Cardiac muscle cell (in vitro differentiated cells and primary cell): ENCODE measurements at regions not wholly inside any gene's neighbourhood (a gene's known extent, or its start where the extent isn't known, plus 50 kb on each side); places are given as distances from the start of the nearest gene placed in this dataset.
"Not testable (repeated sequence)": the region's sequence is repeated elsewhere in the genome, so short reads cannot be mapped to it uniquely, and the experiment has no call there.

Source experiments
- DNase-seq, 2 donors: peaks; one replicate each; pipeline versions ENCODE4 v3.0.0 to v3.0.0-alpha.2; 2010 to 2017; ENCODE audit warnings: low read depth in 1 of 2, low spot score in 1 of 2
- H3K27ac ChIP-seq: fragments of 200-600 bp; sonication (generic); 2 replicates; pipeline ENCODE4 v1.5.1; 2016
- H3K27me3 ChIP-seq: fragments of 200-600 bp; sonication (generic); 2 replicates; pipeline ENCODE4 v1.6.0; 2016; ENCODE audit warnings: control low read depth
- H3K36me3 ChIP-seq: fragments of 200-600 bp; sonication (generic); 2 replicates; pipeline ENCODE4 v1.5.1; 2016; ENCODE audit warnings: control low read depth
- H3K4me1 ChIP-seq: fragments of 200-600 bp; sonication (generic); 2 replicates; pipeline ENCODE4 v1.8.1; 2017; ENCODE audit warnings: low read depth, mild to moderate bottlenecking, mixed run types
- H3K4me3 ChIP-seq: fragments of 200-600 bp; sonication (generic); 2 replicates; pipeline ENCODE4 v1.5.1; 2016; ENCODE audit warnings: mild to moderate bottlenecking
- H3K9me3 ChIP-seq: fragments of 200-600 bp; sonication (generic); 2 replicates; pipeline ENCODE4 v1.5.1; 2017; ENCODE audit warnings: low read depth, mild to moderate bottlenecking, control low read depth
- CTCF ChIP-seq: IDR thresholded peaks from 2 replicates; pipeline ENCODE4 v1.5.1; 2012; ENCODE audit warnings: low read depth, mild to moderate bottlenecking, low read length

- Histone ChIP-seq H3K4me1 (no peaks in the 10 kb centered on the region), H3K4me3 (no peak overlapping the region), H3K27ac (no peak overlapping the region), H3K27me3 (no peaks in the 10 kb centered on the region), H3K9me3 (no peaks in the 10 kb centered on the region), H3K36me3 (no peaks in the 10 kb centered on the region)
- peak in 1 of 2 donors; percentile 53 for DNase-seq
- no peak for TF ChIP-seq CTCF
These were observed 155.8 kb upstream of the LRP1B start for GRCh38 chr2:142286618-142287017.

- Histone ChIP-seq H3K9me3 (no peaks in the 10 kb centered on the region), H3K27me3 (no peaks in the 10 kb centered on the region), H3K27ac (no peak overlapping the region), H3K4me1 (no peaks in the 10 kb centered on the region), H3K4me3 (no peak overlapping the region), H3K36me3 (no peaks in the 10 kb centered on the region)
- no peak for TF ChIP-seq CTCF
- no peak for DNase-seq
These were observed 154.7 kb upstream of the LRP1B start for GRCh38 chr2:142285480-142285879.

GRCh38 chr2:142284336-142284735 lies 153.5 kb upstream of the LRP1B start:
- H3K27me3 ChIP-seq, H3K9me3 ChIP-seq, DNase-seq, H3K36me3 ChIP-seq, H3K4me1 ChIP-seq, H3K27ac ChIP-seq, H3K4me3 ChIP-seq: not testable (repeated sequence)

- Histone ChIP-seq H3K36me3 (no peaks in the 10 kb centered on the region), H3K4me3 (no peak overlapping the region), H3K4me1 (no peaks in the 10 kb centered on the region), H3K27ac (no peak overlapping the region), H3K27me3 (no peaks in the 10 kb centered on the region), H3K9me3 (no peaks in the 10 kb centered on the region)
- no peak for TF ChIP-seq CTCF
- DNase-seq, result no peak
These were observed 150.0 kb upstream of the LRP1B start for GRCh38 chr2:142280831-142281230.

GRCh38 chr2:142270990-142271389 lies 140.2 kb upstream of the LRP1B start:
- TF ChIP-seq CTCF, result no peak
- H3K27me3 ChIP-seq, result no peaks in the 10 kb centered on the region
- H3K4me3 ChIP-seq, result no peak overlapping the region
- no peaks in the 10 kb centered on the region for H3K4me1 ChIP-seq
- H3K36me3 ChIP-seq, result no peaks in the 10 kb centered on the region
- DNase-seq, result no peak
- H3K9me3 ChIP-seq, result no peaks in the 10 kb centered on the region
- no peak overlapping the region for H3K27ac ChIP-seq

- TF ChIP-seq CTCF, result no peak
- H3K4me1 ChIP-seq, result no peaks in the 10 kb centered on the region
- H3K4me3 ChIP-seq, result no peak overlapping the region
- peak in 1 of 2 donors; percentile 10 for DNase-seq
- H3K27me3 ChIP-seq, result no peaks in the 10 kb centered on the region
- H3K9me3 ChIP-seq, result no peaks in the 10 kb centered on the region
- no peak overlapping the region for H3K27ac ChIP-seq
- H3K36me3 ChIP-seq, result no peaks in the 10 kb centered on the region
These were observed 139.5 kb upstream of the LRP1B start for GRCh38 chr2:142270291-142270690.
